Mucosa of gallbladder (tissue), 1 donor: ENCODE measurements at regions not wholly inside any gene's neighbourhood (a gene's known extent, or its start where the extent isn't known, plus 50 kb on each side); places are given as distances from the start of the nearest gene placed in this dataset.

Experiments
- DNase-seq: peaks from one replicate; pipeline ENCODE4 v3.0.0-alpha.2; 2020; ENCODE audit warnings: low spot score
- donor health status: DM: no; HTN: no; CAD: no.

GRCh38 chr7:54955696-54956420 is 63.0 kb upstream of the EGFR start:
- no peak for DNase-seq

- DNase-seq: no peak
These were observed 62.0 kb upstream of the EGFR start for GRCh38 chr7:54956865-54957264.

GRCh38 chr7:54960517-54960916 is 58.3 kb upstream of the EGFR start:
- no peak for DNase-seq

GRCh38 chr7:54961391-54961790 is 57.4 kb upstream of the EGFR start:
- DNase-seq: no peak

GRCh38 chr7:54963155-54963554 is 55.7 kb upstream of the EGFR start:
- no peak for DNase-seq

- DNase-seq: no peak
These were observed 54.7 kb upstream of the EGFR start for GRCh38 chr7:54964136-54964535.

- DNase-seq: no peak
These were observed 51.4 kb upstream of the EGFR start for GRCh38 chr7:54967377-54967776.

- DNase-seq: no peak
These were observed 50.8 kb upstream of the EGFR start for GRCh38 chr7:54968018-54968417.
